Panc1 (cell line): ENCODE measurements at regions not wholly inside any gene's neighbourhood (a gene's known extent, or its start where the extent isn't known, plus 50 kb on each side); places are given as distances from the start of the nearest gene placed in this dataset.

Experiments
- ATAC-seq: fragments of 200-7000 bp; cut with Tn5 transposase; 2 replicates; pipeline ENCODE4 v1.9.1; 2020; ENCODE audit warnings: mild to moderate bottlenecking, moderate library complexity
- BruUV-seq: library from RNA; stranded (reverse); fragments of 400-500 nt; replicated peaks from 2 replicates; lab custom pipeline; 2021; lab: Mats Ljungman, UMichigan
- CTCF ChIA-PET: fragments of 300-600 bp; sonication (Branson Sonifier 250); formaldehyde crosslinking; loops from one replicate; lab custom pipeline; 2022; ENCODE audit warnings: antibody characterized with exemption; lab: Charles Lee
- POLR2A ChIA-PET: fragments of 300-600 bp; sonication (Branson Sonifier 250); formaldehyde crosslinking; loops from one replicate; lab custom pipeline; 2022; ENCODE audit warnings: antibody characterized with exemption; lab: Charles Lee
- DNase-seq: peaks from one replicate; pipeline ENCODE4 v3.0.0-alpha.2; 2010; ENCODE audit warnings: low read depth, low spot score
- H3K27ac ChIP-seq: 2 replicates; pipeline ENCODE4 v1.5.1; 2011; ENCODE audit warnings: mild to moderate bottlenecking, low read length, inconsistent platforms
- H3K27me3 ChIP-seq: fragments of 200-500 bp; sonication (Bioruptor generic); 2 replicates; pipeline ENCODE4 v1.6.0; 2014; ENCODE audit warnings: low read length, inconsistent platforms; ENCODE audit not compliant: control insufficient read depth, insufficient read depth
- H3K36me3 ChIP-seq: fragments of 200-500 bp; sonication (Bioruptor generic); 2 replicates; pipeline ENCODE4 v1.5.1; 2014; ENCODE audit warnings: inconsistent platforms, mild to moderate bottlenecking, low read length, moderate library complexity; ENCODE audit not compliant: control insufficient read depth, insufficient read depth
- H3K4me1 ChIP-seq: 2 replicates; pipeline ENCODE4 v1.5.1; 2011; ENCODE audit warnings: inconsistent platforms, mild to moderate bottlenecking, low read length, moderate library complexity; ENCODE audit not compliant: control insufficient read depth, insufficient read depth
- H3K4me3 ChIP-seq, 2 experiments: 2 replicates each; pipeline ENCODE4 v1.5.1; 2011 to 2012; ENCODE audit warnings: low read depth in 2 of 2, low read length in 2 of 2, mild to moderate bottlenecking in 2 of 2, inconsistent platforms in 1 of 2, moderate library complexity in 1 of 2
- H3K9me3 ChIP-seq: fragments of 200-500 bp; sonication (Bioruptor generic); 2 replicates; pipeline ENCODE4 v1.5.1; 2014; ENCODE audit warnings: low read depth, mild to moderate bottlenecking, inconsistent platforms, low read length, moderate library complexity; ENCODE audit not compliant: control insufficient read depth, insufficient read depth
- CTCF ChIP-seq: fragments of 450-650 bp; IDR thresholded peaks from 2 replicates; pipeline ENCODE4 v1.5.1; 2017; ENCODE audit warnings: mild to moderate bottlenecking
- POLR2AphosphoS5 ChIP-seq: IDR thresholded peaks from 2 replicates; pipeline ENCODE4 v1.6.1; 2012; ENCODE audit warnings: mild to moderate bottlenecking, low read depth, low read length, moderate library complexity
- SIN3A ChIP-seq: IDR thresholded peaks from 2 replicates; pipeline ENCODE4 v1.6.1; 2012; ENCODE audit warnings: low read depth, mild to moderate bottlenecking, low read length, moderate library complexity, borderline replicate concordance; ENCODE audit not compliant: insufficient read depth
- TCF7L2 ChIP-seq: IDR thresholded peaks from 2 replicates; pipeline ENCODE4 v1.6.1; 2011; ENCODE audit warnings: mild to moderate bottlenecking, low read depth, low read length, inconsistent platforms
- in situ Hi-C: cut with HindIII; loops from 2 replicates; pipeline ENCODE4 v1.10.0; 2016; ENCODE audit warnings: low sequenced_read_pairs, low pct_unique_long_range_greater_than_20kb
- intact Hi-C: fragments of 100-400 bp; cut with micrococcal nuclease; formaldehyde crosslinking; loops from one replicate; pipeline ENCODE4 v1.10.0; 2022; ENCODE audit not compliant: unreplicated experiment
- TF ChIP-seq, protein P1 (sequence below), 2 experiments: IDR thresholded peaks; 2 replicates each; pipeline ENCODE4 v1.6.1; 2011 to 2012; ENCODE audit warnings: low read depth in 2 of 2, control low read depth in 1 of 2, low read length in 1 of 2, mild to moderate bottlenecking in 1 of 2, moderate library complexity in 1 of 2; ENCODE audit not compliant: insufficient read depth in 1 of 2

GRCh38 chr4:151887031-151887815 is 126.4 kb upstream of the GATB start:
- H3K27ac ChIP-seq: no peak overlapping the region
- no peaks in the 10 kb centered on the region for H3K27me3 ChIP-seq
- POLR2A ChIA-PET: no interaction called here
- CTCF ChIA-PET: no interaction called here
- H3K9me3 ChIP-seq: no peaks in the 10 kb centered on the region
- H3K4me3 ChIP-seq: no peak overlapping the region
- H3K36me3 ChIP-seq: no peaks in the 10 kb centered on the region
- intact Hi-C loops: no loop called here
- in situ Hi-C loops: no loop called here
- H3K4me1 ChIP-seq: no peaks in the 10 kb centered on the region
- ATAC-seq (no peak), DNase-seq (no peak)
- no peak for TF ChIP-seq TCF7L2
- TF ChIP-seq CTCF: no peak
- BruUV-seq: no TSS peak

- Histone ChIP-seq H3K4me1 (no peaks in the 10 kb centered on the region), H3K36me3 (no peaks in the 10 kb centered on the region), H3K4me3 (no peak overlapping the region), H3K9me3 (no peaks in the 10 kb centered on the region), H3K27ac (no peak overlapping the region), H3K27me3 (no peaks in the 10 kb centered on the region)
- TF ChIP-seq POLR2AphosphoS5 (no peak), TCF7L2 (no peak), CTCF (no peak), SIN3A (no peak)
- TF ChIP-seq, protein P1, sequence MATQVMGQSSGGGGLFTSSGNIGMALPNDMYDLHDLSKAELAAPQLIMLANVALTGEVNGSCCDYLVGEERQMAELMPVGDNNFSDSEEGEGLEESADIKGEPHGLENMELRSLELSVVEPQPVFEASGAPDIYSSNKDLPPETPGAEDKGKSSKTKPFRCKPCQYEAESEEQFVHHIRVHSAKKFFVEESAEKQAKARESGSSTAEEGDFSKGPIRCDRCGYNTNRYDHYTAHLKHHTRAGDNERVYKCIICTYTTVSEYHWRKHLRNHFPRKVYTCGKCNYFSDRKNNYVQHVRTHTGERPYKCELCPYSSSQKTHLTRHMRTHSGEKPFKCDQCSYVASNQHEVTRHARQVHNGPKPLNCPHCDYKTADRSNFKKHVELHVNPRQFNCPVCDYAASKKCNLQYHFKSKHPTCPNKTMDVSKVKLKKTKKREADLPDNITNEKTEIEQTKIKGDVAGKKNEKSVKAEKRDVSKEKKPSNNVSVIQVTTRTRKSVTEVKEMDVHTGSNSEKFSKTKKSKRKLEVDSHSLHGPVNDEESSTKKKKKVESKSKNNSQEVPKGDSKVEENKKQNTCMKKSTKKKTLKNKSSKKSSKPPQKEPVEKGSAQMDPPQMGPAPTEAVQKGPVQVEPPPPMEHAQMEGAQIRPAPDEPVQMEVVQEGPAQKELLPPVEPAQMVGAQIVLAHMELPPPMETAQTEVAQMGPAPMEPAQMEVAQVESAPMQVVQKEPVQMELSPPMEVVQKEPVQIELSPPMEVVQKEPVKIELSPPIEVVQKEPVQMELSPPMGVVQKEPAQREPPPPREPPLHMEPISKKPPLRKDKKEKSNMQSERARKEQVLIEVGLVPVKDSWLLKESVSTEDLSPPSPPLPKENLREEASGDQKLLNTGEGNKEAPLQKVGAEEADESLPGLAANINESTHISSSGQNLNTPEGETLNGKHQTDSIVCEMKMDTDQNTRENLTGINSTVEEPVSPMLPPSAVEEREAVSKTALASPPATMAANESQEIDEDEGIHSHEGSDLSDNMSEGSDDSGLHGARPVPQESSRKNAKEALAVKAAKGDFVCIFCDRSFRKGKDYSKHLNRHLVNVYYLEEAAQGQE (IDR thresholded peaks at IDR 0.05; ENCODE audit: insufficient read depth in 1 of 2, low read depth in 2 of 2, low read length in 1 of 2): no peak
- ATAC-seq (no peak), DNase-seq (no peak)
- no TSS peak for BruUV-seq
- POLR2A ChIA-PET: no interaction called here
- intact Hi-C loops (no loop called here), in situ Hi-C loops (no loop called here)
- CTCF ChIA-PET: no interaction called here
Measured at GRCh38 chr4:151885123-151885522, 124.3 kb upstream of the GATB start.
